ENCODE measurements at regions not wholly inside any gene's neighbourhood (a gene's known extent, or its start where the extent isn't known, plus 50 kb on each side); places are given as distances from the start of the nearest gene placed in this dataset.

GRCh38 chr10:70969188-70969587 lies 80.8 kb upstream of the PCBD1 start:
- no peak overlapping the region for H3K4me3 ChIP-seq
- no peak overlapping the region for H3K27ac ChIP-seq (replicated peaks in 1 of 4)
- H3K9me3 ChIP-seq: peaks cover 0 to 18% (median 6%) of the 10 kb centered on the region in 4 donors
- no peak for DNase-seq (ENCODE audit: extremely low spot score)
- intact Hi-C loops (cut with DNase I): no loop called here
- no peaks in the 10 kb centered on the region for H3K36me3 ChIP-seq
- TF ChIP-seq CTCF (IDR thresholded peaks at IDR 0.05) (no peak), POLR2A (IDR thresholded peaks at IDR 0.05; ENCODE audit: low read depth) (no peak), EP300 (IDR thresholded peaks at IDR 0.05) (no peak), POLR2AphosphoS5 (IDR thresholded peaks at IDR 0.05) (no peak)
- H3K4me1 ChIP-seq: no peaks in the 10 kb centered on the region
- 86% methylated on average over 6 of the region's 6 CpGs for WGBS
- H3K27me3 ChIP-seq: peaks cover 0 to 10% (median 0%) of the 10 kb centered on the region in 4 donors

- Histone ChIP-seq H3K36me3 (no peaks in the 10 kb centered on the region), H3K4me3 (no peak overlapping the region), H3K4me1 (no peaks in the 10 kb centered on the region), H3K27ac (replicated peaks in 1 of 4) (no peak overlapping the region), H3K27me3 (no peaks in the 10 kb centered on the region), H3K9me3 (peaks cover 0 to 18% (median 6%) of the 10 kb centered on the region in 4 donors)
- TF ChIP-seq POLR2AphosphoS5 (IDR thresholded peaks at IDR 0.05) (no peak), EP300 (IDR thresholded peaks at IDR 0.05) (no peak), CTCF (IDR thresholded peaks at IDR 0.05) (no peak)
- no peak for DNase-seq (ENCODE audit: extremely low spot score)
- intact Hi-C loops (cut with DNase I): no loop called here
- WGBS: 41% methylated on average over 5 of the region's 5 CpGs
Observed at GRCh38 chr10:70970830-70971229, 82.5 kb upstream of the PCBD1 start.

GRCh38 chr10:70973275-70973674 lies 84.9 kb upstream of the PCBD1 start:
- TF ChIP-seq POLR2A (IDR thresholded peaks at IDR 0.05; ENCODE audit: low read depth): no peak
- TF ChIP-seq CTCF (IDR thresholded peaks at IDR 0.05): no peak
- TF ChIP-seq EP300 (IDR thresholded peaks at IDR 0.05): no peak
- TF ChIP-seq POLR2AphosphoS5 (IDR thresholded peaks at IDR 0.05): no peak
- no peaks in the 10 kb centered on the region for H3K4me1 ChIP-seq
- H3K4me3 ChIP-seq: no peak overlapping the region
- H3K9me3 ChIP-seq: peaks cover 0 to 18% (median 6%) of the 10 kb centered on the region in 4 donors
- intact Hi-C loops (cut with DNase I): no loop called here
- no peaks in the 10 kb centered on the region for H3K27me3 ChIP-seq
- DNase-seq (ENCODE audit: extremely low spot score): no peak
- H3K36me3 ChIP-seq: no peaks in the 10 kb centered on the region
- no peak overlapping the region for H3K27ac ChIP-seq (replicated peaks in 1 of 4)

GRCh38 chr10:70974351-70974901 lies 86.1 kb upstream of the PCBD1 start:
- H3K4me1 ChIP-seq: no peaks in the 10 kb centered on the region
- 38% methylated on average over 5 of the region's 5 CpGs for WGBS
- intact Hi-C loops (cut with DNase I): no loop called here
- H3K9me3 ChIP-seq: peaks cover 0 to 18% (median 6%) of the 10 kb centered on the region in 4 donors
- no peak for TF ChIP-seq POLR2AphosphoS5 (IDR thresholded peaks at IDR 0.05)
- no peak for TF ChIP-seq POLR2A (IDR thresholded peaks at IDR 0.05; ENCODE audit: low read depth)
- no peak for TF ChIP-seq CTCF (IDR thresholded peaks at IDR 0.05)
- TF ChIP-seq EP300 (IDR thresholded peaks at IDR 0.05): no peak
- H3K36me3 ChIP-seq: no peaks in the 10 kb centered on the region
- no peak overlapping the region for H3K4me3 ChIP-seq
- DNase-seq (ENCODE audit: extremely low spot score): no peak
- H3K27ac ChIP-seq (replicated peaks in 1 of 4): no peak overlapping the region
- H3K27me3 ChIP-seq: no peaks in the 10 kb centered on the region

- 79% methylated on average over 7 of the region's 7 CpGs for WGBS
- Histone ChIP-seq H3K9me3 (peaks cover 0 to 18% (median 6%) of the 10 kb centered on the region in 4 donors), H3K4me3 (no peak overlapping the region), H3K27ac (replicated peaks in 1 of 4) (no peak overlapping the region), H3K36me3 (no peaks in the 10 kb centered on the region), H3K4me1 (no peaks in the 10 kb centered on the region), H3K27me3 (no peaks in the 10 kb centered on the region)
- no peak for DNase-seq (ENCODE audit: extremely low spot score)
- TF ChIP-seq EP300 (IDR thresholded peaks at IDR 0.05): no peak
- no peak for TF ChIP-seq CTCF (IDR thresholded peaks at IDR 0.05)
- TF ChIP-seq POLR2AphosphoS5 (IDR thresholded peaks at IDR 0.05): no peak
- TF ChIP-seq POLR2A (IDR thresholded peaks at IDR 0.05; ENCODE audit: low read depth): no peak
- intact Hi-C loops (cut with DNase I): no loop called here
Observed at GRCh38 chr10:70974920-70975319, 86.6 kb upstream of the PCBD1 start.
